GM21515 (cell line): ENCODE measurements at regions not wholly inside any gene's neighbourhood (a gene's known extent, or its start where the extent isn't known, plus 50 kb on each side); places are given as distances from the start of the nearest gene placed in this dataset.

Source experiments
- ATAC-seq: cut with Tn5 transposase; IDR thresholded peaks from one replicate; pipeline ENCODE4 v1.9.1; 2021; ENCODE audit not compliant: unreplicated experiment

DNA sequence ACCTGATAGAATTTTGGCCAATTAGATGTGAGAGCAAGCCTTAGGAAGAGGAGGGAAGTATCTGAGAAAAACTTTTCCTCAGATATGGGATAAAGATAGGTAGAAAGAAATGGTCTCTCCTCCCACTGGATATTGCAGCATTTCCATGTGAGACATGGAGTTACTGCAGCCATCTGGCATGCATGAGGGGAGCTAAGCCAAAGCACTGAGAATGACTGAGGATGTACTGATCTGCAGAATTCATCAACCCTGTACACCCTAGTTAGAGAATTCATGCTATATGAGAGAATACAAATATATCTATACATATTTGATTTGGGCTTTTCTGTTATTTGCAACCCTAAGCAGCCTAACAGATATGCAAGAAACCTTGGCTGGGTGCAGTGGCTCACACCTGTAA is 52.5 kb upstream of the RPL34 start:
- ATAC-seq: no peak

DNA sequence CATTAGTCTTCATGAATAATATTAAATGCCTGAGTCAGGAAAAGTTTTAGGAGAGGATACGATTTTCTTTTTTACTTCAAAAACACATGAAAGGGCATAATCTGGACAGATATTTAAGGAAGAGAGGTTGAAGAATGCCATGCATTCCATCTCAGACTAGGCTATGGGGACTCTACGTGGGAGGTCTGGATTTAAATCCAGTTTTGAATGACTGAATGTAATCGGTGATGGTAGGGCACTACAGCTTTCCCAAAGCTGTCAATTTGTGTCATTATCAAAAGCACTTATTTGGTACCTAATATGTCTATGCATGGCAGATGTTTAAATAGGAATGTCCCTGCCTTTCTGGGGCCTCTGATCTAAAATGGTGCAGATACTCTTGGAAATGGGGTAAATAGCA is 59.3 kb upstream of the RPL34 start:
- no peak for ATAC-seq

- no peak for ATAC-seq
These were observed 59.8 kb upstream of the RPL34 start for GRCh38 chr4:108560616-108561015.

DNA sequence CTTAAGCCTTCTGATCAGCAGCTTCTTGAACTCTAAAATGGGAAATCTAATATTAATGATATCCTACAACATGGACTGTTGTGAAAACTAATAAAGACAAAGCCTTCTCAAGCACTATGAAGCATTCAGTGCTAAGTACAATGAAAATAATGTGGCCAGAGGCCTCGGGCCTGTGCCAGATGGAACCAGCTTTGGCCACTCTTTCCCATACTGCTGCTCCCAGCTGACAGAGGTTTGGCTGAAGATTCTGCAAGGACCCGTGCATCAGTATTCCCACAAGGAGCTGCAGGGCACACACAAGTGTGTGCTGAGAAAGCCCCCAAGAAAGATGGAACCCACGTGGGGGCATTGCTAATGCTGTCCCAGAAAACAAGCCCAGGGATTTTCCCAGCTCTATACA is 60.5 kb upstream of the RPL34 start:
- ATAC-seq: no peak

- ATAC-seq: no peak
These were observed 61.1 kb upstream of the RPL34 start for GRCh38 chr4:108559068-108559793.

DNA sequence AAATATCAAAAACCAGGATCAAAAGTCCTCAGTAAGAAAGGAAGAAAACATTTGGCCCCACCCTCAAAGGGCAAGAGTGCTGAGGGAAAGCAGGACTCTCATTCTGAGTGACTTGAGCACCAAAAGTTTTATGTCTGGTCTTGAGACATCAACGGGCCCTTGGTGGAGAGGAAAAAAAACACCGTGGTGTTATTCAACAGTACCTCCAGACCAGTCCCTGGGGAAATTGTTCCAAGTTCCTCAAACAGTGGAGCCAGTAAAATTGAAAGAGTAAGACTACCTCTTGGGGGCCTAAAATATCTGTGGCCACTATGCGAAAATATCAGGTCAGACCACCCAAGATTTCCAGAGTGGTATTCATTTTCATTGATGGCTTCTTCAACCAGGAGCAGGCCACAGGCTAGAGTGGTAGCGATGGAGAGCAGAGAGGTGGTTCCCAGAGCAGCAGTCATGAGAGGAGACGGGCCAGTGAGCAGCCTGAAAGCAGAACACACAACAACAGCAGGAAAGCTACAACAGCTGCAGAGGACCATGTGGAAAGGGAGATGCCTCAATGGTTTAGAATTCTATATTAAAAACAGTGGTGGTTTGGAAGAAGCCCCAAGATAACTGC is 63.7 kb upstream of the RPL34 start:
- peak; percentile 59 for ATAC-seq

GRCh38 chr4:108556166-108556565 is 64.2 kb upstream of the RPL34 start:
- no peak for ATAC-seq

GRCh38 chr4:108555701-108556100 is 64.7 kb upstream of the RPL34 start:
- ATAC-seq: no peak

GRCh38 chr4:108547682-108548081 is 72.7 kb upstream of the RPL34 start:
- no peak for ATAC-seq

GRCh38 chr4:108546728-108547127 is 73.6 kb upstream of the RPL34 start:
- ATAC-seq: no peak

- no peak for ATAC-seq
These were observed 75.9 kb upstream of the RPL34 start for GRCh38 chr4:108544481-108544880.

GRCh38 chr4:108543359-108543968 is 76.9 kb upstream of the RPL34 start:
- ATAC-seq: no peak

GRCh38 chr4:108540536-108540935 is 79.8 kb upstream of the RPL34 start:
- ATAC-seq: no peak

DNA sequence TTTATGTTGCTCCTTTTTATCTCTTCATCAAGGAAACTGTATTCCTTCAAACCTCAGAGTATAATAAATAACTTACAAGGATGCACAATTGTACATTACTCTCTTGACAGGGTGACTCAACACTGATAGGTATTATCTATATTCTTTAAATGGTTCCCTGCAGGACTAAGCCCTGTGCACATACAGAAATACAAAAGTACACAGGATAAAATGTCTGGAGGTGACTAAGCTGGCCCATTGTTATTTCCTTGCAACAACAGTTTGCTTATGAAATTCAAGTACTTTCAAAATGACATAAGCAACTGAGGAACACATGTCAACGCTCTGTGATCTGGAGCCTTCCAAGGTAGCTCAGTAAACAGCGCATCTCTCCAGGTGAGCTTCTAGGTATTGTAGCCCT is 83.8 kb upstream of the RPL34 start:
- no peak for ATAC-seq

DNA sequence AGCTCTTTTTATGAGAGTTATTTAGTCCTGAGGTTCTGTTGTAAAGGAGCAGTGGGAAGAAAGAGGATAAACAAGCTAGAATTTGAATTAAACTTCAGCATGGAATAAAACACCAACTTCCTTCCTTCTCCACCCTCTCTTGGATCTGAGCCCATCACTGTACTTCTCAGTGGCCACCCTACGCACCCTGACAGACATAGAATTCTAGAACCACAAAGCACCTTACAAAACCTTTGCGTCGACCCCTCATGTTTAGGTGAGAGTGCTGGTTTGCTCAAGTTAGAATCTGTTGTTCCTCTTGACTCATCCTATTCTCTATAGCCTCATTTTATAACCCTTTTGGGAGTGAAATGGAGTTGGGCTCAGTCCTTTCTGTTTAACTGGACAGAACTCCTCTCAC is 84.6 kb upstream of the RPL34 start:
- ATAC-seq: no peak

DNA sequence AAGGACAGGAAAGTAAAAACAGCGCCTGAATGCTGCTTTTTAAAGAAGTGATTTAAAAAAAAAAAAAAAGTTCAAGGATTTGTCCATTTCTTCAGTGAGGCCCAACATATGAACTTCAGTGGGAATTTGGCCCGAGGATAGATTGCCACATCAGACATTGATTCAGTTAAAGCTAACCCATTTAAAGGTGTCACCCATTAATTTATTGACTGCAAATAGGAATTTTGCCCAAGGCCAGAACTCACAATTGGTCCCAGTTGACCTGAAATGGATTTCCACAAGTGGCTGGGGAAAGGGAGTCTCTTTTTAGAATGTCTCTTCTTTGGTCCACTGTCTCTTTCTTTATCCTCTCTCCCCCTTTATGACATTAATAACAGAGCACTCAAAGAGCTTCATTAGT is 86.5 kb upstream of the RPL34 start:
- no peak for ATAC-seq

- ATAC-seq: no peak
These were observed 87.0 kb upstream of the RPL34 start for GRCh38 chr4:108533245-108533844.

DNA sequence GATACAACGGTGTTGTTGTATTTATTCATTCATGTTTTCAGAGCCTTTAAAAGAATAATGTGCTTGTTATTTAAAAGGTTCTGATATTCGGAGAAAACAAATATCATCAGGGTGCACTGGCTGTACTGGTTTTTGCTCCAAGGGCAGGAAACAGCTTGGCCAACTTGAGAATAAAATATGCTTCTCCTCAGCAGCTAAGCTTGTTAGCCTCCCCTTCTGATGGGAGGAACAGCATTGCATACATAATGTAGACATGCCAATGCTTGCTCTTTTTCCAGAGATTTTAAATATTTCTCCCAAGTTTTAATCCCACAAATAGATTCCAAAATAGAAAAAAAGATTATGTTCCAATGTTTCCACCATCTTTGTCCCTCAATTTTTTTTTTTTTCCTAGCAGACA is 87.6 kb upstream of the RPL34 start:
- no peak for ATAC-seq

GRCh38 chr4:108532187-108532586 is 88.2 kb upstream of the RPL34 start:
- ATAC-seq: no peak

GRCh38 chr4:108531461-108531860 is 88.9 kb upstream of the RPL34 start:
- no peak for ATAC-seq

DNA sequence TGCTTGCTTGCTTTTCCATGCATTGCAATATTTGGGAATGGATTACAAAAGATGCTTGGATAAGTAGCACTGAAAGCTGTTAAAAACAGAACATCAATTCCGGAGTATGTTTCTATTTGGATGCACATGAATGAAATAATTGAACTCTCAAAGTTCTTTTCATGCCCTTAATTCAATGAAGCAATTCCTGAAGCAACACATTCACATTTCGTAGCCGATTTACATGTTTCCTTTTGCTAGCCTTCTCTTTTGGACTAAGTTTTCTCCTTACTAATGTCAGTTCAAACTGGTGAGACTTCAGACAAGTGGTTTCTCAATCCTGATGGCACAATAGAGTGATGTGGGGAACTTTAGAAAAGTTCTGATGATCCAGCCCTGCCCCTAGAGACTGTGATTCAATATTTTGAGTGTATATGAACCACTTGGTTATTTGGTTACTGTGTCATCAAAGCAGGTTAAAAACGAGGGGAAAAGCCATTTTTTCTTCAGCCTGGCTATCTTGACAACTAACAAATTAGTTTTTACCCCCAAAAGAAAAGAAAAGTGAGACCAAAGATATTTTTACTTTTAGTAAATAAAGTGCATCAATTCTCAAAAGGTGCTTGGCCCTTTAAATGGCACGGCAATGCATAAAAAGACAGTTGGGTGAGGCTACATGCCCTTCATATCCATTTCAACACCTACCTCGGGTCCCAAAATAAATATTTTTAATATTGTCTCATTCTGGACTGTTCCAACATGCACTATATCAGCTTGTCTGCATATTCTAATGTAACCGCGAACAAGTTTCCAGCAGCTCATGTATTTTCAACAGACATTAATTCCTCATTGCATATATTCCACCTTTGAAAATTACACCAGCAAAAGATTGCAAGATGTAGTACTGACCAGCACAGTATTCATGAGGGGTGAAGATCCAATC is 90.1 kb upstream of the RPL34 start:
- no peak for ATAC-seq
